ENCODE measurements at regions not wholly inside any gene's neighbourhood (a gene's known extent, or its start where the extent isn't known, plus 50 kb on each side); places are given as distances from the start of the nearest gene placed in this dataset.
"Not testable (repeated sequence)": the region's sequence is repeated elsewhere in the genome, so short reads cannot be mapped to it uniquely, and the experiment has no call there.

GRCh38 chr1:60914982-60915381 lies 167.4 kb upstream of the NFIA start:
- Histone ChIP-seq H3K27ac (ENCODE audit: low read length) (no peak overlapping the region), H3K4me3 (ENCODE audit: low read length) (no peak overlapping the region), H3K36me3 (ENCODE audit: control insufficient read depth, insufficient read depth, low read length) (no peaks in the 10 kb centered on the region), H3K9me3 (ENCODE audit: control insufficient read depth, insufficient read depth, low read length) (no peaks in the 10 kb centered on the region), H3K4me1 (ENCODE audit: control insufficient read depth, insufficient read depth, low read length) (no peaks in the 10 kb centered on the region), H3K27me3 (ENCODE audit: control insufficient read depth, insufficient read depth, low read length) (no peaks in the 10 kb centered on the region)
- 79% methylated on average over 2 of the region's 3 CpGs for WGBS (ENCODE audit: insufficient coverage)
- no peak for DNase-seq
- TF ChIP-seq CTCF (IDR thresholded peaks at IDR 0.05) = no peak
- H3K36me3 Mint-ChIP-seq = no peaks in the 10 kb centered on the region
- H3K27me3 Mint-ChIP-seq (ENCODE audit: low read depth in 2 of 2) = peaks cover 5 to 12% of the 10 kb centered on the region in 2 donors
- no peak overlapping the region for H3K27ac Mint-ChIP-seq
- H3K4me3 Mint-ChIP-seq = no peak overlapping the region
- H3K9me3 Mint-ChIP-seq = peaks cover 0 to 2% of the 10 kb centered on the region in 2 donors
- H3K4me1 Mint-ChIP-seq = no peaks in the 10 kb centered on the region
- ATAC-seq = no peak
- intact Hi-C loops (cut with micrococcal nuclease) = no loop called here

GRCh38 chr1:60913708-60914107 lies 168.7 kb upstream of the NFIA start:
- H3K4me3 ChIP-seq (ENCODE audit: low read length); H3K27me3 ChIP-seq (ENCODE audit: control insufficient read depth, insufficient read depth, low read length); ATAC-seq; intact Hi-C loops (cut with micrococcal nuclease); H3K4me1 ChIP-seq (ENCODE audit: control insufficient read depth, insufficient read depth, low read length); DNase-seq; H3K4me1 Mint-ChIP-seq; H3K4me3 Mint-ChIP-seq; H3K27ac Mint-ChIP-seq; H3K27ac ChIP-seq (ENCODE audit: low read length); H3K36me3 Mint-ChIP-seq; H3K9me3 ChIP-seq (ENCODE audit: control insufficient read depth, insufficient read depth, low read length); H3K9me3 Mint-ChIP-seq; H3K36me3 ChIP-seq (ENCODE audit: control insufficient read depth, insufficient read depth, low read length): not testable (repeated sequence)
- H3K27me3 Mint-ChIP-seq (ENCODE audit: low read depth in 2 of 2) = peaks cover 5 to 12% of the 10 kb centered on the region in 2 donors
- 77% methylated on average over 2 of the region's 2 CpGs for WGBS (ENCODE audit: insufficient coverage)

- Mint-ChIP-seq H3K9me3 (peaks cover 0 to 2% of the 10 kb centered on the region in 2 donors), H3K4me3 (no peak overlapping the region), H3K4me1 (no peaks in the 10 kb centered on the region), H3K27ac (no peak overlapping the region), H3K27me3 (ENCODE audit: low read depth in 2 of 2) (peaks cover 5 to 12% of the 10 kb centered on the region in 2 donors), H3K36me3 (no peaks in the 10 kb centered on the region)
- H3K27me3 ChIP-seq (ENCODE audit: control insufficient read depth, insufficient read depth, low read length) = no peaks in the 10 kb centered on the region
- intact Hi-C loops (cut with micrococcal nuclease) = no loop called here
- TF ChIP-seq CTCF (IDR thresholded peaks at IDR 0.05) = no peak
- H3K4me3 ChIP-seq (ENCODE audit: low read length) = no peak overlapping the region
- H3K36me3 ChIP-seq (ENCODE audit: control insufficient read depth, insufficient read depth, low read length) = no peaks in the 10 kb centered on the region
- 77% methylated on average over 2 of the region's 3 CpGs for WGBS (ENCODE audit: insufficient coverage)
- H3K9me3 ChIP-seq (ENCODE audit: control insufficient read depth, insufficient read depth, low read length) = no peaks in the 10 kb centered on the region
- no peaks in the 10 kb centered on the region for H3K4me1 ChIP-seq (ENCODE audit: control insufficient read depth, insufficient read depth, low read length)
- ATAC-seq (no peak), DNase-seq (no peak)
- H3K27ac ChIP-seq (ENCODE audit: low read length) = no peak overlapping the region
These were observed 169.3 kb upstream of the NFIA start for GRCh38 chr1:60913039-60913438.

- H3K36me3 Mint-ChIP-seq = no peaks in the 10 kb centered on the region
- intact Hi-C loops (cut with micrococcal nuclease) = no loop called here
- 33% methylated on average over 9 of the region's 9 CpGs for WGBS (ENCODE audit: insufficient coverage)
- Histone ChIP-seq H3K36me3 (ENCODE audit: control insufficient read depth, insufficient read depth, low read length) (no peaks in the 10 kb centered on the region), H3K4me1 (ENCODE audit: control insufficient read depth, insufficient read depth, low read length) (no peaks in the 10 kb centered on the region), H3K27me3 (ENCODE audit: control insufficient read depth, insufficient read depth, low read length) (no peaks in the 10 kb centered on the region), H3K4me3 (ENCODE audit: low read length) (no peak overlapping the region), H3K27ac (ENCODE audit: low read length) (no peak overlapping the region), H3K9me3 (ENCODE audit: control insufficient read depth, insufficient read depth, low read length) (no peaks in the 10 kb centered on the region)
- DNase-seq = no peak
- H3K4me3 Mint-ChIP-seq = no peak overlapping the region
- ATAC-seq = no peak
- no peaks in the 10 kb centered on the region for H3K4me1 Mint-ChIP-seq
- H3K27ac Mint-ChIP-seq = no peak overlapping the region
- no peak for TF ChIP-seq CTCF (IDR thresholded peaks at IDR 0.05)
- H3K9me3 Mint-ChIP-seq = peaks cover 0 to 2% of the 10 kb centered on the region in 2 donors
- peaks cover 0 to 12% of the 10 kb centered on the region in 2 donors for H3K27me3 Mint-ChIP-seq (ENCODE audit: low read depth in 2 of 2)
These were observed 170.2 kb upstream of the NFIA start for GRCh38 chr1:60911966-60912697.
